ENCODE measurements at regions not wholly inside any gene's neighbourhood (a gene's known extent, or its start where the extent isn't known, plus 50 kb on each side); places are given as distances from the start of the nearest gene placed in this dataset.

DNA sequence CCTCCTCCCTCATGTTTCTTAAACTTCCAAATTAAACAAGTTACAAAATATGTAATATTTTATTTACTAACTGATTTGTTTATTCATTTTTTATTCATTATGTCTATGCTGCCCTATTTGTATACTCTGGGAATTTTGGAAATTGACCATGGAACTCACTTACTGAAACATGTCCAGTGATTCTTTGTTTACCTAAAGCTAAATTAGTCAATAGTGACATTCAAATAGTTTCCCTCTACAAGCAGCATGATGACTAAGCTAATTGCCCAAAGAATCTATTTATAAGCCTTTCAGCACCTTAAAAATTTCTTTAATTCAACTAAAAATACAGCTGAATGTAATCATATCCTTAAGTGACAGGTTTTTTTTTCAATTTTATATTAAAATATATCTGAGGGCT is 437.7 kb downstream of the SI start:
- TF ChIP-seq, protein P1, sequence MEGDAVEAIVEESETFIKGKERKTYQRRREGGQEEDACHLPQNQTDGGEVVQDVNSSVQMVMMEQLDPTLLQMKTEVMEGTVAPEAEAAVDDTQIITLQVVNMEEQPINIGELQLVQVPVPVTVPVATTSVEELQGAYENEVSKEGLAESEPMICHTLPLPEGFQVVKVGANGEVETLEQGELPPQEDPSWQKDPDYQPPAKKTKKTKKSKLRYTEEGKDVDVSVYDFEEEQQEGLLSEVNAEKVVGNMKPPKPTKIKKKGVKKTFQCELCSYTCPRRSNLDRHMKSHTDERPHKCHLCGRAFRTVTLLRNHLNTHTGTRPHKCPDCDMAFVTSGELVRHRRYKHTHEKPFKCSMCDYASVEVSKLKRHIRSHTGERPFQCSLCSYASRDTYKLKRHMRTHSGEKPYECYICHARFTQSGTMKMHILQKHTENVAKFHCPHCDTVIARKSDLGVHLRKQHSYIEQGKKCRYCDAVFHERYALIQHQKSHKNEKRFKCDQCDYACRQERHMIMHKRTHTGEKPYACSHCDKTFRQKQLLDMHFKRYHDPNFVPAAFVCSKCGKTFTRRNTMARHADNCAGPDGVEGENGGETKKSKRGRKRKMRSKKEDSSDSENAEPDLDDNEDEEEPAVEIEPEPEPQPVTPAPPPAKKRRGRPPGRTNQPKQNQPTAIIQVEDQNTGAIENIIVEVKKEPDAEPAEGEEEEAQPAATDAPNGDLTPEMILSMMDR (IDR thresholded peaks at IDR 0.05), result no peak
- TF ChIP-seq POLR2A (IDR thresholded peaks at IDR 0.05), result no peak
